ENCODE measurements at regions not wholly inside any gene's neighbourhood (a gene's known extent, or its start where the extent isn't known, plus 50 kb on each side); places are given as distances from the start of the nearest gene placed in this dataset.
"Not testable (repeated sequence)": the region's sequence is repeated elsewhere in the genome, so short reads cannot be mapped to it uniquely, and the experiment has no call there.

DNA sequence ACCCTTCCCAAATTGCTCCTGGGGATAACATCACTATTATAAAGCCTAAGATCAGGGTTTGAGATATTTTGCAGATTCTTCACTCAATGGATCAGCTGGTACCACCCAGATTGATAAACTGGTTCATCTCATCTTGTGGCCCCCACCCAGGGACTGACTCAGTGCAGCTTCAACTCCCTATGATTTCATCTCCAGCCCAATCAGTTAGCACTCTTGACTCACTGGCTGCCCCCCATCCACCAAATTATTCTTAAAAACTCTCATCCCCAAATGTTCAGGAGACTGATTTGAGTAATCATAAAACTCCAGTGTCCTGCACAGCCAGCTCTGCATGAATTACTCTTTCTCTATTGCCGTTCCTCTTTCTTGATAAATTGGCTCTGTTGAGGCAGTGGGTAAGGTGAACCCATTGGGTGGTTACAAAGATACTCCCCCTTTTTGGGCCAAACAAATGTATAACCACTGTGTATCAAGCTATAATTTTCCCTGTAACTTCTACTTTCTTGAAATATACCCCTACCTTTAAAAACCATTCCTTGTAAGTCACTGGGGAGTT lies 263.3 kb upstream of the IL12B start:
- no peak for DNase-seq (ENCODE audit: low read depth)

DNA sequence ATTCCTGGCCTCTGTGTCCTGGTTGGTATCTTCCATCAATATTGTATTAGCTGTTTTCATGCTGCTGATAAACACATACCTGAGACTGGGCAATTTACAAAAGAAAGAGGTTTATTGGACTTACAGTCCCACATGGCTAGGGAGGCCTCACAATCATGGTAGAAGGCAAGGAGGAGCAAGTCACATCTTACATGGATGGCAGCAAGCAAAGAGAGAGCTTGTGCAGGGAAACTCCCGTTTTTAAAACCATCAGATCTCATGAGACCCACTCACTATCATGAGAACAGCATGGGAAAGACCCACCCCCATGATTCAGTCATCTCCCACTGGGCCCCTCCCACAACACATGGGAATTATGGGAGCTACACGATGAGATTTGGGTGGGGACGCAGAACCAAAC lies 265.3 kb upstream of the IL12B start:
- DNase-seq (ENCODE audit: low read depth), result not testable (repeated sequence)

GRCh38 chr5:159601216-159601615 lies 270.9 kb upstream of the IL12B start:
- DNase-seq (ENCODE audit: low read depth), result no peak

GRCh38 chr5:159602434-159602833 lies 272.1 kb upstream of the IL12B start:
- no peak for DNase-seq (ENCODE audit: low read depth)

DNA sequence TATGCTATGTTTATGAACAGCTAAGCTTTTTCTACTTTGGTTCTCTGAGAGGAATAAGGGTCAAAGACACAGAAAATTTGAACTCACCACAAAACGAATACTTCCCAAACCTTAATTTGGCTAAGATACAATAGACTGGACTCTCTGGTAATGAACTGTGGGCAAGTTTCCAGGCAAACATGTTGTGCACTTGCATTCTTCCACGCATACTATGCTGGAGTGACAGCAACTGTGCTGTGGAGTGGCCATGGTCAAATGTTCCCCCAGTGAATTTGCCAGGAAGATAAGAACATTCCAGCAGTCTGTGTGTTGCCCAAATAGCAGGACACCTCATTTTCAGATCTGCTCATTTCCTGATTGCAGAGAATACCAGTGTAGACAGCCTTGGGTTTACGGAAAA lies 275.3 kb upstream of the IL12B start:
- DNase-seq (ENCODE audit: low read depth), result no peak

DNA sequence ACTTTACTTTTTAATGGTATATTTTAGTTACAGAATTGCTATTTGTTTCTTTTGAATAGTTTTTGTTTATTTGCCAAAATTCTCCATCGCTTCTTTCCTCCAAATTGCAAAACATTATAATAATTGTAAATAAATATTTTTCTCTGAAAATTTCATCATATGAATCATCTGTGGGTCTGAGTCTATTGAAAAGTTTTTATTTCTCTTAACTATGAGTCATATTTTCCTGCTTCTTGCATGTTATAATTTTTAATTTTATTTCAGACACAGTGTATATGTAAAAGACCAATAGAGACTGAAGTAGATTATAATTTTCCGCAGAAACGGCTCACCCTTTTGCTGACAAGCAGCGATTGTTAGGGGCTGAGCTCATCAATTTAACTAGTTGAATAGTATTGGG lies 279.1 kb upstream of the IL12B start:
- no peak for DNase-seq (ENCODE audit: low read depth)

DNA sequence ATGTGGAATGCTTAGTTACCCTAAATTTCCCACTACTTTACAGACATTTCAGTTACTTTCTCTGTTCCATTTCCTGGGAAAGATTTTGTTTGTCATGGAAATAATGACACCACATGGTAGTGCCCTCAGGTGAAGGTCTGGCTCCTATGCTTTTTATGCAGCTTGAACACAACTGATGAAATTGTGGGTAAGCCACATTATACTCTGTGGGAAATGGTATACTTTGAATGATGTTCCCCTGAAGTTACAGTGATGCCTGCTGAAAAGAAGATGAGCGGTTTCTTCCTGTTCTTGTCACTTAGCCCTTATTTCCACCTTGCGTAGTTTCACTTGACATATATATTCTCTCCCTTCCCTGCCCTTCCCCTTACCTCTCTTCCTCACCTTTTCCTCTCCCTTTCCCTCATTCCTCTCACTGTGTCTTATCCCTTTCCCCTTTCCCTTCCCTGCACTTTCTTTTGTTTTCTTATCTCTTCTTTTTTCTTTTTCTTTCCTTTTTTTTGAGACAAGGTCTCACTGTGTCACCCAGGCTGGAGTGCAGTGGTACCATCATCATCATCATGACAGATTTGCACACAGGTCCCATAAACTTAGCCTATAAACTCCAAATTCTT lies 280.8 kb upstream of the IL12B start:
- DNase-seq (ENCODE audit: low read depth), result no peak

- DNase-seq (ENCODE audit: low read depth), result no peak
These were observed 286.7 kb upstream of the IL12B start for GRCh38 chr5:159616952-159617351.

- DNase-seq (ENCODE audit: low read depth), result no peak
These were observed 289.5 kb upstream of the IL12B start for GRCh38 chr5:159619826-159620225.

GRCh38 chr5:159620853-159621540 lies 290.7 kb upstream of the IL12B start:
- DNase-seq (ENCODE audit: low read depth), result no peak

- no peak for DNase-seq (ENCODE audit: low read depth)
These were observed 287.6 kb upstream of the ADRA1B start for GRCh38 chr5:159628703-159629102.

DNA sequence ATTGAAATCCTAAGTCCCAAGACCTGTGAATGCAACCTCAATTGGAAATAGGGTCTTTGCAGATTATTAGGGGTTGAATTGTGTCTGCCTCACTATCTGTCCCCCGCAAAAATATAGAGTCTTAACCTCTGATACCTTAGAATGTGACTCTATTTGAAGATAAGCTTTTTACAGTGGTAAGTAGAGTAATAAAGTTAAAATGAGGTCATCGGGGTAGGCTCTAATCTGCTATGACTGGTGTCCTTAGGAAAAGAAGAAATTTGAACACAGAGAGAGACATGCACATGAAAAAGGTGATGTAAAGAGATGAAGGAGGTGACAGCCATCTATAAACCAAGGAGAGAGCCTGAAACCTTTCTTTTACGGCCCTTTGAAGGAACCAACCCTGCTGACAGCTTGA lies 287.1 kb upstream of the ADRA1B start:
- no peak for DNase-seq (ENCODE audit: low read depth)

GRCh38 chr5:159630545-159630944 lies 285.7 kb upstream of the ADRA1B start:
- no peak for DNase-seq (ENCODE audit: low read depth)

GRCh38 chr5:159631001-159631400 lies 285.3 kb upstream of the ADRA1B start:
- DNase-seq (ENCODE audit: low read depth), result no peak

DNA sequence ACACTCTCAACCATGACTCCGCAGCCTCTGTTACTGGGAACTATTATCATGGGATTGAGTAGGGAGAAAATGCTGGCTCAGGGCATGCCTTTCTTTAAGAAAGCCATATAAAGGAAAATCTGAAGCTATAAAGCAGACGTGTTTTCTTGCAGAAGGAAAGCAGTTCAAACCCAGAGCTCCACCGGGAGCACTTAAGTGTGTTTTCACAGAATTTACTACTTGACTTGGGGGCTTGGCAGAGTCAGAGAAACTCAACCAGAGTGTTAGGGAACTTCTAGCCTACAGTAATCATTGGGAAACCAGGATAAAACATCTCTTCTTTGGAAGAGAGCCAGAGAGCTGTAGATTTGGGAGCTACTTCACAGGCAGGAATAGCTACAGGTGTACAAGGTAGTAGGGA lies 283.4 kb upstream of the ADRA1B start:
- DNase-seq (ENCODE audit: low read depth), result no peak

GRCh38 chr5:159638481-159638880 lies 277.8 kb upstream of the ADRA1B start:
- DNase-seq (ENCODE audit: low read depth), result no peak

DNA sequence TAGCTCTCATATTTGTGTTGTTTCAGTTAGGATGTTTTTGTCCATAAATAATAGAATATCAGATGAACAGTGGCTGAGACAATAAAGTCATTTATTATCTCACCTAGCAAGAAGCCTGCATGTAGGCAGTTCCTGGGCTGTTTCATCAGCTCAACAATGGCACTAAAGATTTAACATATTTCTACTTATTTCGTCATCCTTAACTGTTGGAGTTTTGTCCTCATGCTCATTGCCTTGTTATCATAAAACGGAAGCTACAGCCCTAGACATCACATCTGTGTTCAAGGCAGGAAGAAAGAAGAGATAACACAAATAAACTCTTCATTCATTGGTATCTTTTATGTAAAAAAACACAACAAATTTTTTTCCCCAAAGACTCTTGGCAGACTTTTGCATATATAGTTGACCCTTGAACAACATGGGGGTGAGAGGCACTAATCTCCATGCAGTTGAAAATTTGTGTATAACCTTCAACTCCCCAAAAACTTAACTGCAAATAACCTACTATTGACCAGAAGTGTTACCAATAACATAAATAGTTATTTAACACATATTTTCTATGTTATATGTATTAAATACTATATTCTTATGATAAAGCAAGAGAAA lies 277.2 kb upstream of the ADRA1B start:
- no peak for DNase-seq (ENCODE audit: low read depth)

- DNase-seq (ENCODE audit: low read depth), result no peak
These were observed 276.7 kb upstream of the ADRA1B start for GRCh38 chr5:159639590-159639989.

- DNase-seq (ENCODE audit: low read depth), result no peak
These were observed 275.8 kb upstream of the ADRA1B start for GRCh38 chr5:159640446-159640845.

DNA sequence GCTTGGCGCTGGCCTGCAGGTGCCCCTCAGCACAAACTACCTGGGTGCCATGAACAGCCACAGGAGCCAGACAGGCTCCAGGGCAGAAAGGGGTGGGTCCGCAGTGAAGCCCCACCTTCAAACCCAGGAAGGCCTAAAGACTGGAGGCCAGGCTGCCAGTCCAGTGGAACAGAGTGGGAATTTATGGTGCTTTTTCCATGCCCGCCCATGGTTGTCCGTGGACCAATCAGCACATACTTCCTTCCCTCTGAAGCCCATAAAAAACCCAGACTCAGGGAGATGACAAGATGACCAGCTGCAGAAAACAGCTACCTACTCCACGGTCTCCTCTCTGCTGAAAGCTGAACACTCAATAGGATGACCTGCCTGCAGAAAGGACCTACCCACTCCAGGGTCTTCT lies 275.4 kb upstream of the ADRA1B start:
- DNase-seq (ENCODE audit: low read depth), result no peak

GRCh38 chr5:159641371-159642039 lies 274.8 kb upstream of the ADRA1B start:
- DNase-seq (ENCODE audit: low read depth), result no peak

GRCh38 chr5:159642379-159642778 lies 273.9 kb upstream of the ADRA1B start:
- no peak for DNase-seq (ENCODE audit: low read depth)

GRCh38 chr5:159644053-159644452 lies 272.2 kb upstream of the ADRA1B start:
- no peak for DNase-seq (ENCODE audit: low read depth)
